H1 (cell line): ENCODE measurements at regions not wholly inside any gene's neighbourhood (a gene's known extent, or its start where the extent isn't known, plus 50 kb on each side); places are given as distances from the start of the nearest gene placed in this dataset.

ENCODE experiments used
- BACH1 ChIP-seq: IDR thresholded peaks from 2 replicates; pipeline ENCODE4 v1.6.1; 2012; ENCODE audit warnings: low read length, improper control_type of control experiment
- SP4 ChIP-seq: IDR thresholded peaks from 2 replicates; pipeline ENCODE4 v1.6.1; 2012; ENCODE audit warnings: low read length, inconsistent platforms

GRCh38 chr10:3990307-3990706 is 205.3 kb upstream of the KLF6 start (continued):
- no peak for TF ChIP-seq BACH1
- TF ChIP-seq SP4 = no peak
